IMR-90 (cell line): ENCODE measurements at regions not wholly inside any gene's neighbourhood (a gene's known extent, or its start where the extent isn't known, plus 50 kb on each side); places are given as distances from the start of the nearest gene placed in this dataset.

ENCODE experiments used
- ATAC-seq: fragments of 200-7000 bp; cut with Tn5 transposase; 2 replicates; pipeline ENCODE4 v1.9.1; 2020; ENCODE audit warnings: low read depth, mild to moderate bottlenecking, moderate library complexity
- BruUV-seq: library from RNA; stranded (reverse); fragments of 400-500 nt; replicated peaks from 2 replicates; lab custom pipeline; 2021; lab: Mats Ljungman, UMichigan
- CTCF ChIA-PET: fragments of 300-600 bp; formaldehyde crosslinking; extraction: SDS; loops from one replicate; lab custom pipeline; 2021; ENCODE audit warnings: antibody characterized with exemption; lab: Yijun Ruan, JAX
- POLR2A ChIA-PET: fragments of 300-600 bp; sonication (Branson Sonifier 250); formaldehyde crosslinking; loops from one replicate; lab custom pipeline; 2022; ENCODE audit warnings: antibody characterized with exemption; ENCODE audit not compliant: unreplicated experiment; lab: Charles Lee
- DNase-seq: peaks from one replicate; pipeline ENCODE4 v3.0.0; 2013
- H2AFZ ChIP-seq: replicated peaks from 2 replicates; pipeline ENCODE3; 2013; ENCODE audit warnings: low read length, mild to moderate bottlenecking; ENCODE audit not compliant: poor library complexity
- H2AK5ac ChIP-seq: 2 replicates; pipeline ENCODE4 v1.6.1; 2013; ENCODE audit warnings: low read depth, low read length, inconsistent platforms
- H2AK9ac ChIP-seq: replicated peaks from 2 replicates; pipeline ENCODE3; 2013; ENCODE audit warnings: mild to moderate bottlenecking, low read depth, low read length, moderate library complexity; ENCODE audit not compliant: poor library complexity
- H2BK120ac ChIP-seq: 2 replicates; pipeline ENCODE4 v1.6.1; 2013; ENCODE audit warnings: low read depth, low read length, inconsistent platforms
- H2BK15ac ChIP-seq: 3 replicates; pipeline ENCODE4 v1.6.1; 2013; ENCODE audit warnings: low read depth, low read length, inconsistent platforms
- H2BK20ac ChIP-seq: 2 replicates; pipeline ENCODE4 v1.6.1; 2013; ENCODE audit warnings: low read depth, mild to moderate bottlenecking, inconsistent platforms, low read length, moderate library complexity
- H2BK5ac ChIP-seq: 2 replicates; pipeline ENCODE4 v1.6.1; 2013; ENCODE audit warnings: mild to moderate bottlenecking, low read depth, low read length, inconsistent platforms; ENCODE audit not compliant: poor library complexity, severe bottlenecking
- H3K14ac ChIP-seq: replicated peaks from 2 replicates; pipeline ENCODE4 v1.6.1; 2013; ENCODE audit warnings: low read depth, low read length, inconsistent platforms
- H3K18ac ChIP-seq: 2 replicates; pipeline ENCODE4 v1.6.1; 2013; ENCODE audit warnings: low read depth, low read length, control low read depth
- H3K23ac ChIP-seq: 2 replicates; pipeline ENCODE4 v1.6.1; 2013; ENCODE audit warnings: low read depth, low read length, inconsistent platforms
- H3K27ac ChIP-seq: 2 replicates; pipeline ENCODE4 v1.5.1; 2013; ENCODE audit warnings: mild to moderate bottlenecking, control low read depth, low read length; ENCODE audit not compliant: insufficient read depth
- H3K27me3 ChIP-seq: 2 replicates; pipeline ENCODE4 v1.6.1; 2013; ENCODE audit warnings: low read length; ENCODE audit not compliant: control insufficient read depth, insufficient read depth
- H3K36me3 ChIP-seq: 2 replicates; pipeline ENCODE4 v1.6.1; 2013; ENCODE audit warnings: low read length, mixed read lengths; ENCODE audit not compliant: control insufficient read depth, insufficient read depth
- H3K4ac ChIP-seq: 2 replicates; pipeline ENCODE4 v1.6.1; 2013; ENCODE audit warnings: low read depth, low read length, inconsistent platforms
- H3K4me1 ChIP-seq: 2 replicates; pipeline ENCODE4 v1.6.1; 2013; ENCODE audit warnings: low read length, mixed read lengths; ENCODE audit not compliant: control insufficient read depth, insufficient read depth
- H3K4me2 ChIP-seq: 2 replicates; pipeline ENCODE4 v1.6.1; 2013; ENCODE audit warnings: low read depth, mild to moderate bottlenecking, control low read depth, low read length, moderate library complexity
- H3K4me3 ChIP-seq: 2 replicates; pipeline ENCODE4 v1.5.1; 2013; ENCODE audit warnings: low read depth, mild to moderate bottlenecking, control low read depth, low read length, moderate library complexity; ENCODE audit not compliant: insufficient read depth
- H3K56ac ChIP-seq: 2 replicates; pipeline ENCODE4 v1.6.1; 2013; ENCODE audit warnings: low read length, inconsistent platforms; ENCODE audit not compliant: insufficient read depth; ENCODE audit errors: extremely low read depth
- H3K79me1 ChIP-seq, 2 experiments: 2 replicates each; pipeline ENCODE4 v1.6.1; 2013; ENCODE audit warnings: low read length in 2 of 2, inconsistent platforms in 1 of 2, low read depth in 1 of 2
- H3K9ac ChIP-seq: 2 replicates; pipeline ENCODE4 v1.6.1; 2013; ENCODE audit warnings: low read depth, low read length, control low read depth
- H3K9me1 ChIP-seq: 2 replicates; pipeline ENCODE4 v1.6.1; 2013; ENCODE audit warnings: low read length, inconsistent platforms; ENCODE audit not compliant: insufficient read depth
- H3K9me3 ChIP-seq: 2 replicates; pipeline ENCODE4 v1.6.1; 2013; ENCODE audit warnings: low read length; ENCODE audit not compliant: control insufficient read depth, insufficient read depth
- H4K20me1 ChIP-seq: 2 replicates; pipeline ENCODE4 v1.6.1; 2013; ENCODE audit warnings: low read length, inconsistent platforms; ENCODE audit not compliant: insufficient read depth
- H4K5ac ChIP-seq: 2 replicates; pipeline ENCODE4 v1.6.1; 2013; ENCODE audit warnings: mild to moderate bottlenecking, low read depth, low read length, control low read depth
- H4K8ac ChIP-seq, 2 experiments: 2 replicates each; pipeline ENCODE4 v1.6.1; 2013; ENCODE audit warnings: low read depth in 2 of 2, low read length in 2 of 2, control low read depth in 1 of 2, inconsistent platforms in 1 of 2
- H4K91ac ChIP-seq: 2 replicates; pipeline ENCODE4 v1.6.1; 2013; ENCODE audit warnings: low read depth, low read length, inconsistent platforms; ENCODE audit not compliant: insufficient read depth
- CHD1 ChIP-seq: IDR thresholded peaks from 2 replicates; pipeline ENCODE4 v1.6.1; 2012; ENCODE audit warnings: low read depth, low read length, improper control_type of control experiment
- MAFK ChIP-seq: IDR thresholded peaks from 2 replicates; pipeline ENCODE4 v1.6.1; 2012; ENCODE audit warnings: low read depth, low read length, improper control_type of control experiment
- MAZ ChIP-seq: IDR thresholded peaks from 2 replicates; pipeline ENCODE4 v1.6.1; 2012; ENCODE audit warnings: low read depth, mild to moderate bottlenecking, low read length, improper control_type of control experiment, moderate library complexity, borderline replicate concordance
- NFE2L2 ChIP-seq: fragments of 150-350 bp; IDR thresholded peaks from 2 replicates; pipeline ENCODE4 v1.6.1; 2016; ENCODE audit warnings: low read depth, mild to moderate bottlenecking, low read length
- POLR2A ChIP-seq: IDR thresholded peaks from 2 replicates; pipeline ENCODE4 v1.6.1; 2012; ENCODE audit warnings: mild to moderate bottlenecking, low read depth, low read length
- RAD21 ChIP-seq: IDR thresholded peaks from 2 replicates; pipeline ENCODE4 v1.6.1; 2012; ENCODE audit warnings: low read length, improper control_type of control experiment
- RCOR1 ChIP-seq: IDR thresholded peaks from 2 replicates; pipeline ENCODE4 v1.6.1; 2012; ENCODE audit warnings: mild to moderate bottlenecking, low read length, improper control_type of control experiment; ENCODE audit not compliant: insufficient replicate concordance
- WGBS, 2 experiments: methylation state at CpG; one replicate each; pipeline versions ENCODE4 v1.1.5 to v1.1.7; 2013; ENCODE audit warnings: missing lambda C conversion rate in 2 of 2; ENCODE audit not compliant: insufficient read length in 1 of 2; ENCODE audit errors: extremely low coverage in 2 of 2; 5-methylcytosine and 5-hydroxymethylcytosine counted together
- dilution Hi-C: fragments of 300-500 bp; cut with HindIII; formaldehyde crosslinking; loops from one replicate; pipeline ENCODE4 v1.14.3; 2018; ENCODE audit warnings: low sequenced_read_pairs; ENCODE audit not compliant: unreplicated experiment
- in situ Hi-C: fragments of 300-500 bp; cut with MboI; formaldehyde crosslinking; loops from 3 replicates; pipeline ENCODE4 v1.14.3; 2019; ENCODE audit warnings: low sequenced_read_pairs, inconsistent platforms, mixed read lengths
- intact Hi-C: fragments of 100-400 bp; cut with micrococcal nuclease; formaldehyde crosslinking; loops from 2 replicates; pipeline ENCODE4 v1.10.0; 2022
- TF ChIP-seq, protein P1 (sequence below): fragments of 150-350 bp; IDR thresholded peaks from 2 replicates; pipeline ENCODE4 v1.6.1; 2016; ENCODE audit warnings: low read depth, mild to moderate bottlenecking, low read length, moderate library complexity, borderline replicate concordance
- TF ChIP-seq, protein P2 (sequence below): fragments of 150-350 bp; IDR thresholded peaks from 2 replicates; pipeline ENCODE4 v1.6.1; 2017; ENCODE audit warnings: mild to moderate bottlenecking, antibody characterized with exemption, low read length, low read depth

DNA sequence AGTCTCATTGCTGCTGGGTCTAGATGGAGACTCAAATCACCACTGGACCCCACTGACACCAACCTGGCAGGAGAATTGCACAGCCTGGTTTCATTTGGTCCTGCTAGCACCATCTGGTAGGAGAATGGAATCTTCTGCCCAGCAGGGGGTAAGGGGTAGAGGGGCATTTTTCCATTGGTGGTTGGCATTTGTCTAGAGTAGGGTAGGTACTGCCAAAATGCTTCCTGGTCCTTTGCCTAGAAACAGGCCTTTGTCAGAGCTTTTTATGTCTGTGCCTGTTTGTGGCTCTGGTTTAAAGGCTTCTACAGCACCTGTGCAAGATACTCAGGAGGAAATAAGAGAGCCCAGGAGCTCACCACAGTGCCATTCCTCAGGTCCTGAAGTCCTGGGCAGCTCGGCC lies 121.3 kb downstream of the KCTD12 start:
- Histone ChIP-seq H3K4me2 (no peak overlapping the region), H3K4me3 (no peak overlapping the region), H3K9me3 (no peaks in the 10 kb centered on the region), H3K14ac (no peak overlapping the region), H2BK5ac (no peak overlapping the region), H2BK15ac (no peak overlapping the region), H3K4me1 (no peaks in the 10 kb centered on the region), H2BK20ac (no peak overlapping the region), H2AK9ac (no peak overlapping the region), H2AK5ac (no peak overlapping the region), H3K36me3 (no peaks in the 10 kb centered on the region), H3K23ac (no peak overlapping the region), H3K27me3 (no peaks in the 10 kb centered on the region), H3K9ac (no peak overlapping the region), H4K91ac (no peak overlapping the region), H3K79me1 (no peaks in the 10 kb centered on the region), H4K8ac (no peak overlapping the region), H3K9me1 (no peaks in the 10 kb centered on the region), H2BK120ac (no peak overlapping the region), H3K18ac (no peak overlapping the region), H3K4ac (no peak overlapping the region), H3K27ac (no peak overlapping the region), H4K20me1 (no peaks in the 10 kb centered on the region), H3K56ac (no peak overlapping the region), H2AFZ (no peak overlapping the region), H4K5ac (no peak overlapping the region)
- DNase-seq, result no peak
- TF ChIP-seq RAD21 (no peak), MAFK (no peak), RCOR1 (no peak), NFE2L2 (no peak), POLR2A (no peak), CHD1 (no peak), MAZ (no peak)
- TF ChIP-seq, protein P1, sequence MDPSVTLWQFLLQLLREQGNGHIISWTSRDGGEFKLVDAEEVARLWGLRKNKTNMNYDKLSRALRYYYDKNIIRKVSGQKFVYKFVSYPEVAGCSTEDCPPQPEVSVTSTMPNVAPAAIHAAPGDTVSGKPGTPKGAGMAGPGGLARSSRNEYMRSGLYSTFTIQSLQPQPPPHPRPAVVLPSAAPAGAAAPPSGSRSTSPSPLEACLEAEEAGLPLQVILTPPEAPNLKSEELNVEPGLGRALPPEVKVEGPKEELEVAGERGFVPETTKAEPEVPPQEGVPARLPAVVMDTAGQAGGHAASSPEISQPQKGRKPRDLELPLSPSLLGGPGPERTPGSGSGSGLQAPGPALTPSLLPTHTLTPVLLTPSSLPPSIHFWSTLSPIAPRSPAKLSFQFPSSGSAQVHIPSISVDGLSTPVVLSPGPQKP, result no peak
- TF ChIP-seq, protein P2, sequence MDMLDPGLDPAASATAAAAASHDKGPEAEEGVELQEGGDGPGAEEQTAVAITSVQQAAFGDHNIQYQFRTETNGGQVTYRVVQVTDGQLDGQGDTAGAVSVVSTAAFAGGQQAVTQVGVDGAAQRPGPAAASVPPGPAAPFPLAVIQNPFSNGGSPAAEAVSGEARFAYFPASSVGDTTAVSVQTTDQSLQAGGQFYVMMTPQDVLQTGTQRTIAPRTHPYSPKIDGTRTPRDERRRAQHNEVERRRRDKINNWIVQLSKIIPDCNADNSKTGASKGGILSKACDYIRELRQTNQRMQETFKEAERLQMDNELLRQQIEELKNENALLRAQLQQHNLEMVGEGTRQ, result no peak
- intact Hi-C loops (no loop called here), dilution Hi-C loops (no loop called here), in situ Hi-C loops (no loop called here)
- WGBS, 2 experiments, result no CpG with 5 or more reads among the region's 1 CpG
- ATAC-seq, result no peak
- POLR2A ChIA-PET, result no interaction called here
- CTCF ChIA-PET, result no interaction called here
- BruUV-seq, result no TSS peak
